Stimulated activated naive CD8-positive, alpha-beta T cell treated with anti-CD3 and anti-CD28 coated beads, Interleukin-15, Interleukin-2, amounts not matched to agents 100 ng/mL and 50 ng/mL, for 24 hours (primary cell): ENCODE measurements at regions not wholly inside any gene's neighbourhood (a gene's known extent, or its start where the extent isn't known, plus 50 kb on each side); places are given as distances from the start of the nearest gene placed in this dataset.

ENCODE experiments used
- H3K27ac Mint-ChIP-seq: one replicate; pipeline ENCODE4 v1.8.0; 2021; ENCODE audit warnings: mild to moderate bottlenecking, mixed read lengths
- H3K27me3 Mint-ChIP-seq: one replicate; pipeline ENCODE4 v1.8.0; 2021; ENCODE audit warnings: mixed read lengths
- H3K36me3 Mint-ChIP-seq: one replicate; pipeline ENCODE4 v1.8.0; 2021; ENCODE audit warnings: low read depth, mixed read lengths
- H3K4me1 Mint-ChIP-seq: one replicate; pipeline ENCODE4 v1.8.0; 2021; ENCODE audit warnings: low read depth, mixed read lengths
- H3K4me3 Mint-ChIP-seq: one replicate; pipeline ENCODE4 v1.8.0; 2021; ENCODE audit warnings: mild to moderate bottlenecking, mixed read lengths
- H3K9me3 Mint-ChIP-seq: one replicate; pipeline ENCODE4 v1.8.0; 2021; ENCODE audit warnings: mixed read lengths

DNA sequence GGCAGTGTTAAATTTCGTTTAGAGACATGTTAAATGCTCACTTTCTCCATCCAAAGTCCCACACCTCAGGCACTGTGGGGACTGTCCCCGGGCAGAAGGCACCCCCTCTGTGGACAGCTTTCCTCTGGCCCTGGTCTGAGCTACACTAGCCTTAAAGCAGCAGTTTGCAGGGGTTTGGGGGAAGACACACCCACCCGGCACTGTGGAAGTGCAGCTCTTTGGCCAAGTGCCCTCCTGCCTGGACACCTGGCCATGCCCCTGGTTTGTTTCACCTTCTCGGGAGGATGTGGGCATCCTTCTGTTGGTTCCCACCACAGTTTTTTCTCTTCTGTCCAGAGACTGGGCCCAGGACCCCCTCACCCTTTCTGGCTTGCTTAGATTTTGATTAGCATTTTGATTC is 1254.7 kb downstream of the BRD1 start:
- Mint-ChIP-seq H3K27me3 (peaks cover 39% of the 10 kb centered on the region), H3K4me3 (no peak overlapping the region), H3K27ac (no peak overlapping the region), H3K36me3 (peaks cover 5% of the 10 kb centered on the region), H3K4me1 (peaks cover 3% of the 10 kb centered on the region), H3K9me3 (peaks cover 12% of the 10 kb centered on the region)

DNA sequence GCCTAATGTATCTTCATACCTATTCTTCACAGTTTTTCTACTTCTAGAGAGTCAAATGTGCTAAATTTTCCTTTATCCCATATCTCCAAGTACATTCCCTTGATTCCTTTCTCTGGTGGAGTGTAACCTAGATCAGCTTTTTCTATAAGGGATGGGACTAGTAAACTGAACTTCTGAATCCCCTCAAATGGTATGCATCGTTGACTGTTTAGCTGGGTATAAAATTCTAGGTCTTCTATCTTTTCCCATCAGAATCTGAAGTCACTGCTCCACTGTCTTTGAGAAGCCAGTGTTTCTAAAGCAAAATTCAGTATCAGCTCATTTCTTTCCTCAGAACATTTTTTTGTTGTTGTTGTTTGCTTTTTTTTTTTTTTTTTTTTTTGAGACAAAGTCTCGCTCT is 1256.8 kb downstream of the BRD1 start:
- no peak overlapping the region for H3K27ac Mint-ChIP-seq
- H3K4me1 Mint-ChIP-seq, result peaks cover 3% of the 10 kb centered on the region
- H3K4me3 Mint-ChIP-seq, result no peak overlapping the region
- H3K27me3 Mint-ChIP-seq, result peaks cover 46% of the 10 kb centered on the region
- H3K9me3 Mint-ChIP-seq, result peaks cover 12% of the 10 kb centered on the region
- H3K36me3 Mint-ChIP-seq, result peaks cover 5% of the 10 kb centered on the region

DNA sequence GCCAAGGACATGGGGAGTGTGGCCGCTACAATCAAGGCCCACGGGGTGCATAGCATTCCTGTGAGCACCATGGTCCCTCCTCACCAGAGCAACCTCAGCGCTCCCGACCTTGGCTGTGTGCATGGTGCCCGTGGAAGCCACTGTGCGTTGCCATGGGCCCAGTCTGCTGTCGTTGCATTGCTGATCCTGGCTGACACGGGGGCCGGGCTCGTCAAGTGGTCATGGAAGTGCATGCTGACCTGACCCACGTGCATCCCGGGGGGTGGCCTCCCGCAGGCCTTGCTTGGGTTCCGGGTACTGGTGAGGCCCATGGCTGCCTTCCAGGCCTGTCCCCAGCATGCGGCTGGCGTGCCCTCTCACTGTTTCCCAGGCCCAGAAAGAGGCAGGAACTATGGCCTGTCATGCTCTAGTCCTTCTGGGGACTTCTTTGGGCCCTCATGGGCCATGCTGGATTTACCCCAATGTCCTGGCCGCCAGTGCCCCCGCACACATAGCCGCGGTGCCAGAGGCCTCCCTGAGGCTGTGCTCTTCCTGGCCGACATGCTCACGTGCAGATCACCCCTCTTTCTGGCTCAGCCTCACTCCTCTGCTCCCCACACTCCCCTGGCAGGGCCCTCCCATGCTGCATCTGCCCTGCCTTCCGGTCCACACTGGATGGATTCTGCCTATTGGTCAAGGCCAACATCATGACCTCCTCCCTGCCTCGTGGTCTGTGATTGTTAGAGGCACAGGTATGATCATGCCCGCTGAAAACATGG is 1258.0 kb downstream of the BRD1 start:
- Mint-ChIP-seq H3K9me3 (peaks cover 12% of the 10 kb centered on the region), H3K27ac (no peak overlapping the region), H3K36me3 (peaks cover 5% of the 10 kb centered on the region), H3K4me1 (peaks cover under 1% of the 10 kb centered on the region), H3K27me3 (peaks cover 44% of the 10 kb centered on the region), H3K4me3 (no peak overlapping the region)

DNA sequence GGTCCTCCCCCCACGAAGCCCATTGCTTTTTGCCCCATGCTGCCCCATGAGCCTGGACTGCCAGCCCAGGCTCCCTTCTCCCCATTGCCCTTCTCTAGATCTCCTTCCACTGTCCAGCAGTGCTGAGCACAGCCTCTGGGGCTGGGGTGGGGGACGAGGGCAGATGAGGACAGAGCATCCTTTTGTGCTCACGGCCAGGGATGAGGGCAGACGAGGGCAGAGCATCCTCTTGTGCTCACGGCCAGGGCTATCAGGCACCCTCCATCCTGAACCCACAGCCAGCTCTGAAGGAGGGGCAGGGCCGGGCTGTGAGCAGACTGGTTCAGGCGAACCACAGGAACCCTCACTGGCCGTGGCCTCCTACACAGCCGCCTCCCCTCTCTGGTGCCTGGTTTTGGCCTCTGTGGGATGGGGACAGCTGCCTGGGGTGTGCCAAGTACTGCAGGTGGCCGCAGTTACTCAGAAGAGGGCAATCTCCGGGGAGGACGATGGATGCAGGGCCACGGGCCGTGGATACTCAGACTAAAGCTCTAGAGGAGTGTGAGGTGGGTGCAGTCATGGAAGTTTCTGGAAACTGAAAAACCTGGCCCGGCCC is 1258.8 kb downstream of the BRD1 start:
- Mint-ChIP-seq H3K4me1 (no peaks in the 10 kb centered on the region), H3K27me3 (peaks cover 35% of the 10 kb centered on the region), H3K4me3 (no peak overlapping the region), H3K9me3 (peaks cover 12% of the 10 kb centered on the region), H3K36me3 (peaks cover 5% of the 10 kb centered on the region), H3K27ac (no peak overlapping the region)

DNA sequence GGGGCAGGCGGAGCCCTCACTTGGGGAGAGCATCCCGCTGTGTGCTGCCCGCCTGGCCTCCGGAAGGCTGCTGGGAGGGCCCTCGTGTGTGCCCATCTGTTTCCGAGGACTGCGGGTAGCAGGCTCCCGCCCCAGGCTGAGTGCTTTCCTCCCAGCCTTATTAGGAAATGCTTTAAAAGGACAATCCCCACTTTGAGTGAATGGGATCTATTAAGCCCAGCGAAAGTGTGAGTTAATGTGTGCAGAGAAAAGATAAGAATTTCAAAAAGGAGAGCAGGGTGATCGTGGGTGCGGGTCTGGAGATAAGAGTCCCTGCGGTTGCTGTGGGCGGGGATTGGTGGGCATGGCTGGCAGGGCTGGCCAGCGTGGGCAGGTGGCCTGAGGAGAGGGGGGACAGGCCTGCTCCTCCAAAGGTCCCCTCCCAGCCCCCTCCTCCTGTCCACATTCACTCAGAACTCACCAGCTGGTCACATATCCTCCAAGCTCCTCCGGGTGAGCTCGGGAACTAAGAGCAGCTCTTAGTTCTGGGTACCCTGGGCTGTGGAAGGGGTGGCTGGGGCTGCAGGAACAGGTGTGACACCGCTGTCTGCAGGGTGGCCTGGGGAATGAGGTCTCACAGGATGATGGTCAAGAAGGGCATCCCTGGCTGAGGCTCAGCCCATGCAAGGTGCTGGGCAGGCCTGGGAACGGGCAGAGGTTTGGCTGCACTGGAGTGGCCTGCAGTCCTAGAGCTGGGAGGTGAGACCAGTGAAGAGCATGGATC is 1260.3 kb downstream of the BRD1 start:
- H3K4me1 Mint-ChIP-seq, result no peaks in the 10 kb centered on the region
- no peak overlapping the region for H3K4me3 Mint-ChIP-seq
- H3K27me3 Mint-ChIP-seq, result peaks cover 26% of the 10 kb centered on the region
- H3K36me3 Mint-ChIP-seq, result peaks cover 5% of the 10 kb centered on the region
- H3K27ac Mint-ChIP-seq, result no peak overlapping the region
- peaks cover 12% of the 10 kb centered on the region for H3K9me3 Mint-ChIP-seq

DNA sequence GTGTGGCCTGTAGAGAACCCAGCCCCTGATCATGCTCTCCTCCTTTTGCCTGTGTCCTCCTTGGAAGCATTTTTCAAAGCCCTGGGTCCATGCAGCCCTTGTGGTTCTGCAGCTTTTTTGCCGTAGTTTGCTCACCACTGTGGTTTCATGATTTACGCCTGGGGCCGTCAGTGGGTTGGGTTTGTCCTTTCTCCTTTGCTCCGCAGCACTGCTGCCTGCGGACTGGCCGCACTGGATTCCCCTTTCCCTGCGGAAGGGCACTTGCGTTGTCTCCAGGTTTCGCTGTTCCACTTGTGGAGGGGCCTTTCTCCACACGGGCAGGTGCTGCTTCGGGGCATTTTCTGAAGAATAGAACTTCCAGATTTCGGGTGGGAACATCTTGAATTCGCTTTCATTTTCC is 1260.9 kb downstream of the BRD1 start:
- H3K4me1 Mint-ChIP-seq, result no peaks in the 10 kb centered on the region
- H3K4me3 Mint-ChIP-seq, result no peak overlapping the region
- peaks cover 9% of the 10 kb centered on the region for H3K9me3 Mint-ChIP-seq
- H3K27me3 Mint-ChIP-seq, result peaks cover 23% of the 10 kb centered on the region
- no peak overlapping the region for H3K27ac Mint-ChIP-seq
- peaks cover 3% of the 10 kb centered on the region for H3K36me3 Mint-ChIP-seq

DNA sequence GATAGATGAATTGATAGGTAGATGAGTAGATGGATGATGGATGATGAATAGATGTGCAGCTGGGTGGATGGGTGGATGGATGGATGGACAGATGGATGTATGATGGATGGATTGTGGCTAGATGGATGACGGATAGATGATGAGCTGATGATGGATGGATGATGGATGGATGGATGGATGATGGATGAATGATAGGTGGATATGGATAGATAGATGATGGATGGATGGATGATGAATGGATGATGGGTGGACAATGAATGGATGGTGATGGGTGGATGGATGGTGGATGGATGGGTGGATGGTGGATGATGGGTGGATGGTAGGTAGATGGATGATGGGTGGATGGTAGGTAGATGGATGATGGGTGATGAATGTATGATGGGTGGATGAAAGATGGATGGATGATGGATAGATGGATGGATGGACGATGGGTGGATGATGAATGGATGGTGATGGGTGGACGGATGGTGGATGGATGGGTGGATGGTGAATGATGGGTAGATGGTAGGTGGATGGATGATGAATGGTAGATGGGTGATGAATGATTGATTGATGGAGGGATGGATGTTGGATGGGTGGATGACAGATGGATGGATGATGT is 1261.7 kb downstream of the BRD1 start:
- Mint-ChIP-seq H3K9me3 (peaks cover 9% of the 10 kb centered on the region), H3K4me1 (no peaks in the 10 kb centered on the region), H3K36me3 (no peaks in the 10 kb centered on the region), H3K4me3 (no peak overlapping the region), H3K27ac (no peak overlapping the region), H3K27me3 (peaks cover 20% of the 10 kb centered on the region)

DNA sequence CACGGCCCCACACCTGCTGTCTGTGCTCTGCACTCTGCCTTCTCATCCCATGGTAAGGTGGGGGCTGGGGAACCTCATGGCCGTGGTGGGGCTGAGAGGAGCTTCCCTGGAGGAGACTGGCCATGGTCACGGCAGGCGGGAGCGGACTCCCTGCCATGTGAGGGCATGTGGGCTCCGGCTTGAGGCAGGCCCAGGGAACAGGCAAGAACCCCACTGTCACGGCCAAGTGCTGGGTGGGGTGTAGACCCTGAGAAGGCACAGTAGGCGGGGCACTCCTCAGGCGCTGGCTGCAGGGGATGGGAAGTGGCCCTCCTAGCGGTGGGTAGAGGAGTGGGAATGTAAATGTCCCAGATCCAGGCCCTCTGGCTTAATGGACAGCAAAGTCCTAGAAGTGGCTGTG is 1262.7 kb downstream of the BRD1 start:
- Mint-ChIP-seq H3K27ac (no peak overlapping the region), H3K4me3 (no peak overlapping the region), H3K36me3 (no peaks in the 10 kb centered on the region), H3K9me3 (peaks cover 2% of the 10 kb centered on the region), H3K4me1 (no peaks in the 10 kb centered on the region), H3K27me3 (peaks cover 20% of the 10 kb centered on the region)

DNA sequence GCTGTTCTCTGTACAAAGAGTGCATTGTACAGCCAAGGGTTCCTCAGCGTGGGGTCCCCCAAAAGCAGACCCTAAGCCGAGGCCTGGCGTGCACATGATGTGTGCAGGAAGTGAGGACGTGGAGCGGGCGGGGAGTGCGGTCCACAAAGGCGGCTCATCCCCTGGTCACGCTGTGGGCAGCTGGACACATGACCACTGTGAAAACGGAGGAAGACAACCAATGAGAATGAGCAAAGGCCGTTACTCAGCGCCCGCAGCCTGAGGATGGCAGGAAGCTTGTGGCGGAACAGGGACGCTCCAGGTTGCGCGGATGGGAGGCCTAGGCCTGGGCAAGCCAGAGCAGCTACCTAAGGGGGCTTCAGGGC is 1263.7 kb downstream of the BRD1 start:
- no peaks in the 10 kb centered on the region for H3K9me3 Mint-ChIP-seq
- H3K27ac Mint-ChIP-seq, result peak overlapping the region; percentile 52
- no peaks in the 10 kb centered on the region for H3K4me1 Mint-ChIP-seq
- H3K36me3 Mint-ChIP-seq, result no peaks in the 10 kb centered on the region
- no peak overlapping the region for H3K4me3 Mint-ChIP-seq
- peaks cover 20% of the 10 kb centered on the region for H3K27me3 Mint-ChIP-seq

DNA sequence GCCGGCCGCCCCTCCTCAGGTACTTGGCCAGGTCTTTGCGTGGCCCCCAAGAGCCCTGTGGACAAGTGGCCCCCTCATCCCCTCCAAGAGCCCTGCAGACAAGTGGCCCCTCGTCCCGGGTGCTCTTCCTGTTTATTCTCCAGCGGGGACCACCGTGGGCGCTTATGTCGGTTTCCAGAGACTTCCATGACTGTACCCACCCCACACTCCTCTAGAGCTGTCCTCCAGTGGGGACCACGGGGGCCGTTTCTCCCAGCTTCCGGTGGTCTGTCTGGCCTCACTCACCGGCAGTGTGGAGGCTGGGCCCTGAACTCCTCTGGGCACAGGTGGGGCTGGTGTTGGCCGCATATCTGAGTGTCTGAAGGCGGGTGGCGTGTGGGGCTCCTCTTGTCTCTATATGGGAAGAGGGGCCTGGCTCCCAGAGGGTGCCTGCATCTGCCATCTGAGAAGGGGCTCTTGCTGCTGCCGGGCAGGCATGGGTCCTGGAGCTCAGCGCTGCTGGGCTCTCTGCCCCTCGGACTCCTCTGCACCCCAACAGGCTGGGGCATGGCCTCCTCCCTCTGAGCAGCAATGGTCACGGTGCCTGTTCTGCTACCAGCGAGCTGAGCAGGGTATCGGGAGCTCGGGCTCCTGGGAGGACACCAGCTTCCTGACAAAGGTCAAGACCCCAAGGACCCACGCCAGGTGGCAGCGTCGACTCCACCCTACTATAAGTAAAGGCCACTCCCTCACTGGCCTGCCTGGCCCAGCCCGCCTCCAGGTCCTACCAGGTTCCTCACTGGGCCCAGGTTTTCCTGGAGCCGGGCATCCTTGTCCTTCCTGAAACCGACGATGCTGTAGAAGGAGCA is 1264.3 kb downstream of the BRD1 start:
- Mint-ChIP-seq H3K4me1 (no peaks in the 10 kb centered on the region), H3K9me3 (no peaks in the 10 kb centered on the region)

DNA sequence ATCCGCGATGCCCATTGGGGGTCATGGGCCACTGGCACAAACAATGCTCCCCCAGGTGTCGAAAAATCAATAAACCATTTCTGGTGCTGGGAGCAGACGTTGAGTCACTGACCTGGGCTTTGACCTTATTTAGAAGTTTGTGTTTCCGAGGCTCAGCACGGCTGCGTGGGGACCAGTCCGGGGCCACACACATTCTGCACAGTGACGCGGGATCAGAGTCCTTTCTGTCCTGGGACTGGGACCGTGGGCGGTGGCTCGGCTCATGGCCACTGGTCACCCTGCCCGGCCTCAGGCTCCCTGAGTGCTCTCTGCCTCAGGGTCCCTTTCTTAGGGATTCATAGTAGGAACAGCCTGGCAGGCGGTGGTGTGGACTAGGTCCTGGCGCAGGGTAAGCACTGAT is 1266.0 kb downstream of the BRD1 start:
- Mint-ChIP-seq H3K36me3 (no peaks in the 10 kb centered on the region), H3K4me1 (no peaks in the 10 kb centered on the region), H3K27ac (no peak overlapping the region), H3K9me3 (no peaks in the 10 kb centered on the region), H3K4me3 (no peak overlapping the region), H3K27me3 (peaks cover 1% of the 10 kb centered on the region)

More for the DNA sequence above, 1264.3 kb downstream of the BRD1 start:
- peak overlapping the region; percentile 52 for H3K27ac Mint-ChIP-seq
- peaks cover 15% of the 10 kb centered on the region for H3K27me3 Mint-ChIP-seq
- H3K36me3 Mint-ChIP-seq, result no peaks in the 10 kb centered on the region
- H3K4me3 Mint-ChIP-seq, result no peak overlapping the region

DNA sequence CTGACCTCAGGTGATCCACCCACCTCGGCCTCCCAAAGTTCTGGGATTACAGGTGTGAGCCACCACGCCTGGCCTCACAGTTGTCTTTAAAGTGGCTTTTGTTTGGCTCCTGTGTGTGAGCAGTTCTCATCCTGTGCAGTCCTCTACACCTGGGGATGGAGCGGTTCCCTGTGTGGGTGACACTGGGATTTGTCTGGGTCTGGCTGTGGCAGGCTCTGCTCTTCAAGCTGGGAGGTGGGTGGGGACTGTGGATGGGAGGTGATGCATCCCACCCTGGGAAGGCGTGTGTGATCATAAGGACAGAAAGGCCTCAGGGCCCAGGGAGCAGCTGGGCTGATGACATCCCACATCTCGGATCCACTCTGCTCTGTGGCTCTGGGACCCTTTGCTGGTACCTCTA is 1266.8 kb downstream of the BRD1 start:
- Mint-ChIP-seq H3K9me3 (no peaks in the 10 kb centered on the region), H3K4me3 (no peak overlapping the region), H3K4me1 (no peaks in the 10 kb centered on the region), H3K27me3 (no peaks in the 10 kb centered on the region), H3K27ac (no peak overlapping the region), H3K36me3 (no peaks in the 10 kb centered on the region)

DNA sequence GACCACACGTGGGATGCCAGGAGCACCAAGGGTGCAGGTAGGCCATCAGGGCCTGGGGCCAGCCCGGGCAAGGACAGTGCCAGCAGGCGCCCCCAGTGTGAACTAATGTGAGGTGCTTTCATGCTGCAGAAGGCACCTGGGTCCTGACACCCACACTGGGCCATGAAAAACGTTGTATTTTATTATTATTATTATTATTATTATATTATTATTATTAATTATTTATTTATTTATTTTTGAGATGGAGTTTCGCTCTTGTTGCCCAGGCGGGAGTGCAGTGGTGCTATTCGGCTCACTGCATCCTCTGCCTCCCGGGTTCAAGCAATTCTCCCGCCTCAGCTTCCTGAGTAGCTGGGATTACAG is 1267.3 kb downstream of the BRD1 start:
- Mint-ChIP-seq H3K9me3 (no peaks in the 10 kb centered on the region), H3K27ac (no peak overlapping the region), H3K36me3 (no peaks in the 10 kb centered on the region), H3K4me1 (no peaks in the 10 kb centered on the region), H3K27me3 (no peaks in the 10 kb centered on the region), H3K4me3 (no peak overlapping the region)

DNA sequence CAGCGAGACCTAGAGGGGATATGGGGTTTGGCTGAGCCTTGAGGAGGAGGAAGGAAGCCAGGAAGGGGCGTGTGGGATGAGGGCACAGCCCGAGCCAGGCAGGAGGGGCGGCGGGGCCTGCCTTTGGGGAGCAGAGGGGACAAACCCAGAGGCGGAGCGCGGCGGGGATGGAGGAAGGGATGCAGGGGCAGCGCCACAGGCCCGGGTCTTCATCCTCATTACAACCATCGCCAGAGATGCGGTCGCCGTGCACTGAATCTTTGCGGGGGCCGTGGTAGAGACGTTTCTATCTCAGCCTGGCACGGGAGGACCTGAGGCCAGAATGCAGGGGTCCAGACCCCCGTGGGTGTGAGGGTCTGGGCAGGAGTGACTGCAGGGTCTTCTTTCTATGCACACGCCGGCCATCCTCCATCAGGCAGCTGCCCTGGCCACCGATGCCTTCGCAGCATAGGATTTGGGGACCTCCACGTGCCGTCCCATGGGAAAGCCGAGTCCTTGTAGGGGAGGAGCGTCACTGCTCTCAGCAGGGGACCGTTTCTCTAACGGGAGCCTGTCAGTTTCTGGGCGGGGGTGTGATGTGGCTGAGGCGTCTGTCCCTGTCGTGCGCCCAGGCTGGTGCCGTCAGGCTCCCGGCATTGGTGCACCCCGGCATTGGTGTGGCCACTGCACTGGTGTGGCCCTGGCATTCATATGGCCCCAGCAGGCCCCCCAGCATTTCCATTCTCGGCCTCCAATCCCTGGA is 1267.9 kb downstream of the BRD1 start:
- Mint-ChIP-seq H3K4me1 (no peaks in the 10 kb centered on the region), H3K9me3 (no peaks in the 10 kb centered on the region), H3K4me3 (no peak overlapping the region), H3K27ac (no peak overlapping the region), H3K27me3 (no peaks in the 10 kb centered on the region), H3K36me3 (no peaks in the 10 kb centered on the region)
